ENCODE measurements at regions not wholly inside any gene's neighbourhood (a gene's known extent, or its start where the extent isn't known, plus 50 kb on each side); places are given as distances from the start of the nearest gene placed in this dataset.

DNA sequence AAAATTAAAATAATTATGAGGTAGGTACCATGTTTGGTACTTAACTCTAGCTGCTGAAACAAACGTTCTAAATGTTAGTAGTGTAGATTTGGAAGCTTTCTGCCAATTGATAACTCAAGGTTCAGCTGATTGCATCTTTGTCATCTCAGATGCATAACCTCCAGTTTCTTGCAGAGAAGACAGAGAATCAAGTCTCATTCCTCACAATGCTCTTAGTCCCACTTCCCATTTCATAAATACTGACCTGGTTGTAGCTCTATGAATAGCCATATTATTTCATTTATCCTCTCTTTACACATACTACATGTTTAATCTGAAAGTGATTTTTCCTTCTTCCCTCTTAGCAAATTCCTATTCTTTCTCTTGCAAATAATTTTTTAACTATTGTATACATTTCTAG lies 178.5 kb upstream of the SETBP1 start:
- DNase-seq: no peak
- Histone ChIP-seq H3K9me2 (ENCODE audit: insufficient read depth) (no peaks in the 10 kb centered on the region), H3K9ac (no peak overlapping the region), H3K4me3 (no peak overlapping the region), H3K36me3 (ENCODE audit: low read depth) (no peaks in the 10 kb centered on the region), H3F3A (ENCODE audit: insufficient read depth) (no peaks in the 10 kb centered on the region), H3K79me2 (ENCODE audit: insufficient read depth) (no peaks in the 10 kb centered on the region), H3K4me2 (ENCODE audit: unreplicated experiment) (no peak overlapping the region), H3K27ac (no peak overlapping the region), H3K4me1 (ENCODE audit: insufficient read depth) (no peaks in the 10 kb centered on the region), H3K9me3 (ENCODE audit: low read depth) (no peaks in the 10 kb centered on the region), H3K27me3 (replicated peaks; ENCODE audit: insufficient read depth) (no peaks in the 10 kb centered on the region), H2AFZ (no peak overlapping the region), H4K20me1 (ENCODE audit: insufficient read depth) (no peaks in the 10 kb centered on the region)
- no peak for TF ChIP-seq EZH2phosphoT487 (IDR thresholded peaks at IDR 0.05; ENCODE audit: insufficient read depth, low read depth)
- in situ Hi-C loops (cut with MboI): no loop called here
- WGBS, 2 experiments (ENCODE audit: low coverage in 1 of 2, low lambda C conversion rate in 2 of 2, missing lambda C conversion rate in 2 of 2): 43 to 61% methylated on average over 1 of the region's 1 CpG

DNA sequence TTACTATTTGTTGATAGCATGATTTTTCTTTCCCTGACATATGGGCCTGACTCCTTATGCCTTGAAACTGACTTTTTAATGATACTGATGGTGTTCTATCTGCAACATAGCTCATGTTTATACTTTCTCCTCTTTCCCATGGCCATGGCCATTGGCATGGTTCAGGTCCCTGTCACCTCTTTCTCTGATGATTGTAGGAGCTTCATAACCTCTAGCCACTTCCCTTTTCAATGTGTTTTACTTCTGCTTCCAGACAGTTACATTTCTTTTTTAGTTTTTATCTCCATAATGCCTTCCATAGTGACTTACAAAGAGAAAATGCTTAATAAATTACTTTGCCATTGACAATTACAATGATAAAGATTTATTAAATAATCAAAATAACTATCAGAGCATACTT lies 177.9 kb upstream of the SETBP1 start:
- no peaks in the 10 kb centered on the region for H3K9me3 ChIP-seq (ENCODE audit: low read depth)
- DNase-seq: no peak
- H3F3A ChIP-seq (ENCODE audit: insufficient read depth): no peaks in the 10 kb centered on the region
- no peak overlapping the region for H3K4me2 ChIP-seq (ENCODE audit: unreplicated experiment)
- no peak overlapping the region for H3K9ac ChIP-seq
- no peaks in the 10 kb centered on the region for H3K9me2 ChIP-seq (ENCODE audit: insufficient read depth)
- no peaks in the 10 kb centered on the region for H3K4me1 ChIP-seq (ENCODE audit: insufficient read depth)
- no peak overlapping the region for H2AFZ ChIP-seq
- H3K36me3 ChIP-seq (ENCODE audit: low read depth): no peaks in the 10 kb centered on the region
- no peak overlapping the region for H3K27ac ChIP-seq
- H3K79me2 ChIP-seq (ENCODE audit: insufficient read depth): no peaks in the 10 kb centered on the region
- TF ChIP-seq EZH2 (IDR thresholded peaks at IDR 0.05; ENCODE audit: insufficient read depth, poor library complexity, severe bottlenecking): no peak
- TF ChIP-seq EZH2phosphoT487 (IDR thresholded peaks at IDR 0.05; ENCODE audit: insufficient read depth, low read depth): no peak
- no peaks in the 10 kb centered on the region for H3K27me3 ChIP-seq (replicated peaks; ENCODE audit: insufficient read depth)
- no peaks in the 10 kb centered on the region for H4K20me1 ChIP-seq (ENCODE audit: insufficient read depth)
- H3K4me3 ChIP-seq: no peak overlapping the region
- in situ Hi-C loops (cut with MboI): no loop called here

DNA sequence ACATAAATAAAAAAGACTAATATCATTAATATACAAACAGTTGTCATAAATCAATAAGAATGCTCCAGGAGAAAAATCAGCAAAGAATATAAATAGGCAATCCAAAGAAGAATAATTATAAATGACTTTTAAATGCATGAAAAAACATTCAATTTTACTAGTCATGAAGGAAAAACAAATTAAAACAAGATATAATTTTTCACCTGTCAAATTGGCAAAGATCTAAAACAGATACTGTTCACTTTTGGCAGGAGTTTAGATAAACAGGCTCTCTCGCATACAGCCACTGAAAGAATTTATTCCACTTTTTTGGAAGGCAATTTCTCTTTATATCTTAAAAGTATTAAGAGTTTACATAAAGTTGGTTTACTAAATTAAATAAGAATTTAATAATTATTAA lies 176.8 kb upstream of the SETBP1 start:
- H3K4me3 ChIP-seq: no peak overlapping the region
- H3K9me2 ChIP-seq (ENCODE audit: insufficient read depth): no peaks in the 10 kb centered on the region
- TF ChIP-seq EZH2 (IDR thresholded peaks at IDR 0.05; ENCODE audit: insufficient read depth, poor library complexity, severe bottlenecking): no peak
- TF ChIP-seq EZH2phosphoT487 (IDR thresholded peaks at IDR 0.05; ENCODE audit: insufficient read depth, low read depth): no peak
- no peaks in the 10 kb centered on the region for H3K9me3 ChIP-seq (ENCODE audit: low read depth)
- H3K27ac ChIP-seq: no peak overlapping the region
- no peak overlapping the region for H3K4me2 ChIP-seq (ENCODE audit: unreplicated experiment)
- H3K27me3 ChIP-seq (replicated peaks; ENCODE audit: insufficient read depth): no peaks in the 10 kb centered on the region
- in situ Hi-C loops (cut with MboI): no loop called here
- no peaks in the 10 kb centered on the region for H3K36me3 ChIP-seq (ENCODE audit: low read depth)
- WGBS, 2 experiments (ENCODE audit: low coverage in 1 of 2, low lambda C conversion rate in 2 of 2, missing lambda C conversion rate in 2 of 2): 88 to 100% methylated on average over 1 of the region's 1 CpG
- no peak overlapping the region for H2AFZ ChIP-seq
- no peak overlapping the region for H3K9ac ChIP-seq
- H3K4me1 ChIP-seq (ENCODE audit: insufficient read depth): no peaks in the 10 kb centered on the region
- DNase-seq: no peak
- no peaks in the 10 kb centered on the region for H3F3A ChIP-seq (ENCODE audit: insufficient read depth)
- no peaks in the 10 kb centered on the region for H3K79me2 ChIP-seq (ENCODE audit: insufficient read depth)
- no peaks in the 10 kb centered on the region for H4K20me1 ChIP-seq (ENCODE audit: insufficient read depth)

DNA sequence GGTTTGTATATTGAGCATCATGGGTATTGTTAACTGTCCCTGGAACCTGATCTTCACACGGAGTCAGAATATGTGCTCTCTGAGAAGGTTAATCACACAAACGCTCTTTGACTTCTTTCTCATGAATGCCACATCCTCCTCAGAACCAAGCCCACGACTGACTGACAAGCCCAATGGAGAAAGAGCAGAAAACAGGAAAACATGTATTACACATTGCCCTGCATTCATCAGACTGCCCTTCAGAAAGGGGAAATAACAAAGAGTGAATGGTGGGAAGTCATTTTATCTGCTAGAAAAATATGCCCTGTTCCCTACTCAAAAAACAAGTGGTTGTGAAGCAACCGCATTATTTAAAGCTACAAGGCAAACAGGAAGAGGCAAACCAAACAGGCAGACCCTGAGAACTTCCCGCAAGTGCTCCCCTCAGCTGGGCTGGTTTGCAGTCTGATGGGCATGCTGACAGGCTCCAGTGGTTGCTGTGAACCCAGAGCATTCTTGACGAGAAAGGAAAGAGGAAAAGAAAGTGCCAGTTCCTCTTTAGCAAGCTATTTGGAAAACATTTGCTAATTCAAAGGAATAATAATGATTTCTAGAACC lies 172.9 kb upstream of the SETBP1 start:
- Histone ChIP-seq H3K9ac (no peak overlapping the region), H3K9me2 (ENCODE audit: insufficient read depth) (no peaks in the 10 kb centered on the region; the same call in 1 of the 2 replicates), H3K4me2 (ENCODE audit: unreplicated experiment) (no peak overlapping the region), H3K36me3 (ENCODE audit: low read depth) (no peaks in the 10 kb centered on the region), H2AFZ (no peak overlapping the region), H4K20me1 (ENCODE audit: insufficient read depth) (no peaks in the 10 kb centered on the region), H3K27me3 (replicated peaks; ENCODE audit: insufficient read depth) (no peaks in the 10 kb centered on the region), H3F3A (ENCODE audit: insufficient read depth) (no peaks in the 10 kb centered on the region), H3K27ac (no peak overlapping the region), H3K4me3 (no peak overlapping the region), H3K9me3 (ENCODE audit: low read depth) (no peaks in the 10 kb centered on the region), H3K4me1 (ENCODE audit: insufficient read depth) (no peaks in the 10 kb centered on the region), H3K79me2 (ENCODE audit: insufficient read depth) (no peaks in the 10 kb centered on the region)
- TF ChIP-seq EZH2 (IDR thresholded peaks at IDR 0.05; ENCODE audit: insufficient read depth, poor library complexity, severe bottlenecking): no peak
- no peak for TF ChIP-seq EZH2phosphoT487 (IDR thresholded peaks at IDR 0.05; ENCODE audit: insufficient read depth, low read depth)
- DNase-seq: no peak
- in situ Hi-C loops (cut with MboI): no loop called here
- whole genome bisulfite sequencing, 2 experiments (ENCODE audit: low coverage in 1 of 2, low lambda C conversion rate in 2 of 2, missing lambda C conversion rate in 2 of 2): 75 to 81% methylated on average over 6 of the region's 6 CpGs

DNA sequence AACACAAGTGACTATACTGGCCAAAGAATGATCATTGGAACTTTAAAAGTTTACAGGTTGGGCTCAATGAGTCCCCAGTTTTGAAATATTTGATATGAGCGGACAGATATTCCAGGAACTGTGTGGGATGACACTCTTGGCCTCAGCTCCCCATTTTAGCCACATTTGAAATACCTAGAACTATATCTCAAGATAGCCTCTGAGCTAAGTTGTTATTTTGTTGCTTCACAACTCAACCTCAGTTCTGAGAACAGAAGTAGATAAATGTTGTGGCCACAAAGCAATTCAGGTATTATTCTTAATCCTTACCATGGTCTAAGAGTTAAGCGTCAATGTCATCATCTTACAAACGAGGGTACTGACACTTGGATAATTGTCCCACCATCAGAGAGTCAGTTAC lies 172.2 kb upstream of the SETBP1 start:
- no peak overlapping the region for H3K9ac ChIP-seq
- no peak for DNase-seq
- peaks cover under 1% of the 10 kb centered on the region; the same call in 1 of the 2 replicates for H3K9me2 ChIP-seq (ENCODE audit: insufficient read depth)
- no peaks in the 10 kb centered on the region for H3K4me1 ChIP-seq (ENCODE audit: insufficient read depth)
- no peaks in the 10 kb centered on the region for H3F3A ChIP-seq (ENCODE audit: insufficient read depth)
- in situ Hi-C loops (cut with MboI): no loop called here
- no peaks in the 10 kb centered on the region for H4K20me1 ChIP-seq (ENCODE audit: insufficient read depth)
- H2AFZ ChIP-seq: no peak overlapping the region
- H3K9me3 ChIP-seq (ENCODE audit: low read depth): no peaks in the 10 kb centered on the region
- H3K79me2 ChIP-seq (ENCODE audit: insufficient read depth): no peaks in the 10 kb centered on the region
- no peak overlapping the region for H3K27ac ChIP-seq
- no peak overlapping the region for H3K4me3 ChIP-seq
- H3K36me3 ChIP-seq (ENCODE audit: low read depth): no peaks in the 10 kb centered on the region
- no peaks in the 10 kb centered on the region for H3K27me3 ChIP-seq (replicated peaks; ENCODE audit: insufficient read depth)
- WGBS, 2 experiments (ENCODE audit: low coverage in 1 of 2, low lambda C conversion rate in 2 of 2, missing lambda C conversion rate in 2 of 2): 65% methylated on average over 3 of the region's 3 CpGs
- H3K4me2 ChIP-seq (ENCODE audit: unreplicated experiment): no peak overlapping the region
- TF ChIP-seq EZH2phosphoT487 (IDR thresholded peaks at IDR 0.05; ENCODE audit: insufficient read depth, low read depth): no peak
